GM12891 (cell line): ENCODE measurements at regions not wholly inside any gene's neighbourhood (a gene's known extent, or its start where the extent isn't known, plus 50 kb on each side); places are given as distances from the start of the nearest gene placed in this dataset.

Source experiments
- POLR2A ChIP-seq: IDR thresholded peaks from 2 replicates; pipeline ENCODE4 v1.6.1; 2011; ENCODE audit warnings: low read depth, low read length, control low read depth
- POLR2AphosphoS5 ChIP-seq: IDR thresholded peaks from 2 replicates; pipeline ENCODE4 v1.6.1; 2011; ENCODE audit warnings: low read depth, low read length, control low read depth

GRCh38 chr3:104977719-104978118 lies 389.0 kb upstream of the ALCAM start:
- TF ChIP-seq POLR2AphosphoS5 = no peak
- no peak for TF ChIP-seq POLR2A
